SH-SY5Y (cell line): ENCODE measurements at regions not wholly inside any gene's neighbourhood (a gene's known extent, or its start where the extent isn't known, plus 50 kb on each side); places are given as distances from the start of the nearest gene placed in this dataset.

Experiments
- GATA2 ChIP-seq: IDR thresholded peaks from 2 replicates; pipeline ENCODE4 v1.6.1; 2011; ENCODE audit warnings: mild to moderate bottlenecking, low read depth, low read length
- GATA3 ChIP-seq: IDR thresholded peaks from 2 replicates; pipeline ENCODE4 v1.6.1; 2011; ENCODE audit warnings: low read depth, mild to moderate bottlenecking, low read length, moderate library complexity

DNA sequence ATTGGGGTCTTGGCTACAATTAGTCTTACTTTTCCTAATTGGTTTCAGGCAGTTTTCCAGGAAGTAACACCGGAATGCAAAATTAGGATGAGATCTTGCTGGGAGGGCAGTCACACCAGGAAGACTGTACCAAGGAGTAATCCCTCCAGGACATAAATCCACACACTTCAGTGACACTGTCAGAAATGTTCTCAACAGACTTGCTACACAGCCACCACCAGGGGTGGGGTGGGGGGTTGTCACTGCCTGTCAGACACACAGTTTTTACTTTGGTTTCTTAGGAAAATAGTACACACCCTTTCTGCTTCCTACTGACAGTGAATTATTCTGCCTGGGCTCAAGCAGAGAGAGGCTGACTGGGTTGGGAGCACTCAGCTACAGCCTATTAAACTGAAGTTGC is 102.9 kb upstream of the CCDC196 start:
- TF ChIP-seq GATA3: no peak
- TF ChIP-seq GATA2: no peak

DNA sequence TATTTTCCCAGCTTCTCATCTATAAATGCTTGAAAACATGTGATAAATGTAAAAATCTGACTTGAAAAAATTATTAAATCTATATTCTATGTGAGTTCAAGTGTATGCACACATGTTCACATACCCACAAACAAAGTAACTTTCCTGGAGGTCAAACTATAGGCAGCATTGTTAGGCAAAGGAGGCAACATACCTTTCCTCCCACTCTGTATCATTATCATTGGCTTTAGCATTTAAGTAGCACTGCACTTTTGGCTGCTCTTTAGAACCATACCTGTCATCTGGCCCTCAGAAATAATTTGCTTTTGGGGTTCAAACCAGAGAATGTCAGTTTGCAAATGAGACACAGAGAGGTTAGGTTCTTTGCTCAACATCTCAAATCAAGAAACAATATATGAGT is 102.4 kb upstream of the CCDC196 start:
- TF ChIP-seq GATA3 (no peak), GATA2 (no peak)

DNA sequence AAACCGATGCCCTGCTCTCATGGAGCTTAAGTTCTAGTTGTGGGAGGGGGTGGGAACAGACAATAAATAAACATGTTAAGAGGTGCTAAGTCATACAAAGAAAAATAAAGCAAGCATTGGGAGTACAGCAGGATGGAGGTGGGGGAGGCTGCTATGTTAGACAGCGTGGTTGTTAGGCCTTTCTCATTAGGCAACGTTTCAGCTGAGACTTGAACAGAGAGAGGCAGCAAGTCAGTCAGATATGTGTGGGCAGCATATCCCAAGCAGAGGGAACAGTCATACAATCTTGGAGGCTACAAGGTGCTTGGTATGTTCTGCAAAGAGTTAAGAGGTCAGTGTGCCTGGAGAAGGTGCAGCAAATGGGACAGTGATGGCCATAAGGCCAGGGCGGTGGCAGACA is 97.7 kb upstream of the CCDC196 start:
- TF ChIP-seq GATA3 (no peak), GATA2 (no peak)

DNA sequence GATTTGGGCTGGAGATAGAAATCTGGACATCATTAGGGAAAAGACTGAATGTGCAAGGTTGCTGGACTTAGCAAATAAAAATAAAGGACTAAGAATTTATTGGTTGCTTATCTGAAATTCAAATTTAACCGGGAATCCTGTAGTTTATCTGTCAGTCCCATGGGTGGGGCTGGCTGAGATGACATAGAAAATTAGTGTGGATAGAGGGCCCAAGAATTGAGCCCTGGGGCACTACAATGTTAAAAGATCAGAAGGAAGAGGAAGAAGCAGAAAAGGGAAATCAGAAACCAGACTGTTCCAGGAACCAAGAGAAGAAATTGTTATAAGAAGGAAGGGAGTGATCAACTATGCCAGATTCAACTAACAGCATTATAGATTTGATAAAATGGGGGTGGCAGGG is 96.7 kb upstream of the CCDC196 start:
- TF ChIP-seq GATA3 (no peak), GATA2 (no peak)

DNA sequence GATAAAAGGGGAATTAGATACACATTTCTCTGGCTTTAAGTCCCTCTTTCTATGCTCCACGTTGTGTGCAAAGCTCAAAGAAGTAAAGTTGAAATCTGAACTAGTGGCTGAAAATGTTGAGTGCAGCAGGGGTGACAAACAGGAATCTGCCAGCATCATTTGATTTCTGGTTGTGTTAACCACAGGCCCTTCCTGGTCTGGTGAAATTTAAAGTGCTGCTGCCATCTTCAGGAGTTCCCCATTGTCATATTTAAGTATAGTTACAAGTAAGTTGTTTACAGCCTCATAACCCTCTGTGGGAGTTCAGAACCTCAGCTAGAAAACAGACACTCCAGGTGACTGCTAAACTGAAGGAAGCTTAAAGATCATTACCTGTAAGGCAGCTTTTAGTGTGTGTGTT is 90.9 kb upstream of the CCDC196 start:
- no peak for TF ChIP-seq GATA3
- TF ChIP-seq GATA2: no peak

DNA sequence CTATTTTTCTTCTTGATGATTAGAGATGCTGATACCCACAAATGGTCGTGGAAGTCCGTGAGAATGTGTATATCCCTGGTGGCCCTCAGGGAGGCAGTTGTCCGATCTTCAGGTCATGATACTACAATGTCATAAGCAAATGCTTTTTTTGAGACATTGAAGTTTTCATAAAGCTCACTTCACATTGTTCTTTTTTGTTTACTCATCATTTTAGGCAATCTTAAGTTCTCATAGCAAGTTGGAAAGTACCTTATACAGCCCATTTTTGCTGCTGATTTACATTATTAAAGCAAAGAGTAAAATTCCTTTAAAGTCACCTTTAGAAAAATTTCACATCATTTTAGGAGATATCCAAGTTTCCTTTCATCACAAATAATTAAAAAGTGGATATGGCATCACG is 90.0 kb upstream of the CCDC196 start:
- TF ChIP-seq GATA3 (no peak), GATA2 (no peak)

DNA sequence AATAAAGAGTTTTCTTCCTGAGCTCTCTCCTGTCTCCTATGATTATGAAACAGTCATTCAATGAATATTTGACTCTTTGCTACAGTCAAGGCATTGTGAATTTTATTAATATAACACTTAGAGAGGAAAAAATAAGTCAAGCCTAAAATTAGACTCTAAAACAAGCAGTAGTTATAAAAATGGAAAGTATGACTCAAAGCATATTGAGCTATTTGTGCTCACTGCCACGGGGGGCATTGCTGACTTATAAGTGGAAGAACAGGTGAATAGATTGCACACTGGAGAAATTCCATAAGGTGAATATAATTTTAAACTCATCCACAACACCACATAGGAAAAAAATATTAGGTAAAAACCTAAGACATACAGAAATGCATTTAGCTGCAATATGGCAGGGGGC is 87.7 kb upstream of the CCDC196 start:
- no peak for TF ChIP-seq GATA3

DNA sequence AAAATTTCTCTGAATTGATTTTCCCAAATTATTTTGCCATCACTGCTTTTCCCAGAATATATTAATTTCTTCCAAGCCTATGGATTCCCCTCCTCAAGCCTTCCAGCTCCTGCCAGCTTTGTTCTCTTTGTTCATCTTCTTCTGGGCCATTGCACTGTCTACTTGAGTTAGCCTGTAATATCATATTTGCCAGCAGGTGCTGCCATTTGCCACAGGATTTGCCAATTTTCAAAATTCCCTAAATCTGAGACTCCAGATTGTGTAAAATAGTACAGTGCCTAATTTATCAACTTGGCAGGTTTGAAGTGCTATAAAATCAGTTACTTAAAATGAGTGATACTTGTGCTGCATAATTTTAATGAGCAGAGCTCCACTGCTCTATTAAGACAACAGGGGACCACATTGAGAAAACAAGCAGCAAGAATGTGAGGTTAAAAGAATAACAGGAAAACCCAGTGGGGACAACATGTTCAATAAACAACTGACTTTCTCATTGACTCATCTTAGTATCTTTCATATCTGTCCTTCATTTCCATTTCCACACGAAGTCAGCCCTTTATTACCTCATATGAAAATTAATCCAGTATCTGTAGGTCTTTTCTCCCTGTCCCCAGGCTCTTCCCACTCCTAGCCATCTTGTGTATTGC is 84.6 kb upstream of the CCDC196 start:
- TF ChIP-seq GATA2 (no peak), GATA3 (no peak)

DNA sequence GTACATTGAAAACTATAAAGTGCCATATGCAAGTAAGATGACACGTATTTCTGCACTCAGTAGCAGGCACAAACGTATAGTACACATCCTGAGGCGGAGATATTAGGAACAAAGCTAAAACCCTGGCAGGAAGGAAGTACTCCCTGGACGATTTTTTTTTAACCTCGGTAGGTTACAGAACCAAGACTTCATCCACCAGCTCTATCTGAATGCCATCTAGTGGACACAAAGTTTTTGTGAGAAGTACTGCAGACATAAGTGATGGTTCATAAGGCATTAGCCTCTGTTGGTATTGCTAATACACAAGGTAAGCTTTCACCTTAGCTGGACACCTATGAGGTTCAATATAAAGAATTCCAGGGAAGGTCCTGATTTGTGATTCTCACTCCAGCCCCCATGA is 83.0 kb upstream of the CCDC196 start:
- TF ChIP-seq GATA3: no peak
- TF ChIP-seq GATA2: no peak

DNA sequence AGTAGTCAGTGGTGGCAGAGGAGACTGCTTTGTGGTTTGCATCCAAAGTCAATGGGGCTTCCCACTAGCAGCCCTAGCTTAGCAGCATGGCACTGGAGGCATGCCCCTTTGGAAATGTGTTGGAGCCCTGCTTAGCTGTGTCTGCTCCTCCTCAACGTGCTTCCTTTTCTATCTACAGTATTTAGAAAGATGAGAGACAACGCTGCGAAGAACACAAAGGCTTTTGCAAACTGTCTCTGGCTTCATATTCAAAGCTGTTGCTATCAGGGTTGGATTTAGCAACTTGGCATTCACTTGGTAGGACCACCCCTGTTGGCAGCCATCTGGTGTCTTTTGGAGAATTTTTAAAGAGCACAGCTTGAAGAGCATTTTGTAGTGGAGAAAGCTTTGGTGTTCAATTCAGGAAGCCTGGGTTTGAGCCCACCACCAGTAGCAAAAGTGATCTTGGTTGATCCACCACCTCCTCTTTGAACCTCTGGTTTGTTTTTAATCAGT is 82.1 kb upstream of the CCDC196 start:
- no peak for TF ChIP-seq GATA2
- no peak for TF ChIP-seq GATA3

DNA sequence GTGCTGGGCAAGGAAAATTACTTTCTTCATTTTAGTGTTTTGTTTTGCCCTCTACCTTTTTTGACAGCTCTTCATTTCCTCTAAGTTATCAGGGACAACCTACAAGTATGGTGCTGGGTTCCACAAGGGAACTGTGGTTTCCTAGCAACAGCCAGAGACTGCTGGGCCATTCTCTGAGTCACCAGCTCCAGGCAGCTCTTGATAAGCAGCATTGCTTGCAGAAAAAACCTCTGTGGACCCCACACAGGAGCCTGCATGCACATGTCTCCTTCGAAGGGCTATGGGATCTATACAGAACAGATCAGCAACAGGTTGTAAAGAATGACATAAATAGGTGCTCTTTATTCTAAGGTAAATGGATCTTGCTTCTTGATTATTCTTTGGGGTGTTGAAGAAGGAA is 81.0 kb upstream of the CCDC196 start:
- TF ChIP-seq GATA2: no peak
- TF ChIP-seq GATA3: no peak

DNA sequence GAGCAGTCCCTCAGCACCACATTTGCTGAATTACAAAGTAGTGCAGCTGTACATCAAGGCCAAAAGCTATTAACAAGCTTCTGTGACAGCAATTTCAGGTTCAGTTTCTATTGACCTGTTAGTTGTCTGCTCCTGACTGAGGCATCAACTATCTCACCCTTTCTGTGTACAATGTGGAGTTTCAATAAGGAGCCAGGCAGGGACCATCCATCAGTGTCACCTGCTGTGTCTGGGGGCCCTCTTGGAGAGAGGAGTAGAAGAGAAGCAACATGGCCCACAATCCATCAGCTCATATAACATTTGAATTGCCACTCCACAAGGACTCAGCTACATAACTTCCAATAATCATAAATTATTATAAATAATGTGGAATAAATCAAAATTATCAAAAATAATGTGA is 72.3 kb upstream of the CCDC196 start:
- TF ChIP-seq GATA3 (no peak), GATA2 (no peak)

DNA sequence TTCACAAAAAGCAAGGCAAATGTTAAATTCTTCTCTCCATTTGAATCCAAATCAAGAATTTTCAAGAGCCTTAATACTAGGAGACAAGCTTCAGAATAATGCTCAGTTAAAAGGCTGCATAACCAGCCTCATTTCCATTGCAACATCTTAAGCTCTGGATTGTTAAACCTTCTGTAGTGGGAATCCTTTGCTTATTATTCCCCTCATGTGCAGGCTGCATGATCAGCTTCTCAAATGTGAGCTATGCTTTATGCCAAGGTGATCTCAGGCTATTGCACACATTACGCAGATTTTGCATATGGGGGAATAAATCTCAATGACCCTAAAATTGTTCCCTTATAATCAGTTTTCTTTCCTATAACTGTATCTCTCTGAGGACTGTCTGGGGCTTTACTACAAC is 71.7 kb upstream of the CCDC196 start:
- TF ChIP-seq GATA2 (no peak), GATA3 (no peak)

DNA sequence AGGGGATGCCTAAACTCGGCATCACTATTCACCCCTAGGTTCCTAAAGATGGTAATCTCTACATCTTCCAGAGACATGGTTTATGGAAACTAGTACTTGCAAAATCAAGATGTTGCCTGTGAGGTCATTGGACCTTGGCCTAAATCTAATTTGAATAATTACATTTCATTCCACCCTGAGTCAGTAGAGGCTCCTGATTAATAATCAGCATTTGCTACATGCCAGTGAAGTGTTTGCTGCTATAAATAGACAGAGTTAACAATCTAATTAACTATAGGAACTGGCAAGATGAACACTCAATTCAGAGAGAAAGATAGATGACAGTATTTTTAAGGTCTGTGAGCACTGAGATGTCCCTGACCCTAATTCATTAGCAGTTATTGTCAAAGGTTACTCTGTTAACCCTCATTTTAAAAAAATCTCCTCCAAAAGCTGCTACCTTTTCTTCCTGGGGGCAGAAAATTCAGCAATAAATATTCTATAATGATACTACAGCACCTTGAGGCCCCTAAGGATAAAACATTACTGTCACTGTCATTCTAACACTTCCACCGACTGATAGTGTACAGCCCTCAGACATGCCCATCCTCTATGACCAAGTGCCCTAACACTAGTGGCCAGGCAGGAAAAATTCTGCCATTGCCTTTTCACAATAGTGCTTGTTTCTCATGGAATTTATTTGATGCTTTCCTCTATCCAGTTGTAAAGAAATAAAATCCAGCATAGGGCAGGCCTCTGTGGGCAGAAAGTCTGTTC is 65.7 kb upstream of the CCDC196 start:
- no peak for TF ChIP-seq GATA2
- TF ChIP-seq GATA3: no peak

DNA sequence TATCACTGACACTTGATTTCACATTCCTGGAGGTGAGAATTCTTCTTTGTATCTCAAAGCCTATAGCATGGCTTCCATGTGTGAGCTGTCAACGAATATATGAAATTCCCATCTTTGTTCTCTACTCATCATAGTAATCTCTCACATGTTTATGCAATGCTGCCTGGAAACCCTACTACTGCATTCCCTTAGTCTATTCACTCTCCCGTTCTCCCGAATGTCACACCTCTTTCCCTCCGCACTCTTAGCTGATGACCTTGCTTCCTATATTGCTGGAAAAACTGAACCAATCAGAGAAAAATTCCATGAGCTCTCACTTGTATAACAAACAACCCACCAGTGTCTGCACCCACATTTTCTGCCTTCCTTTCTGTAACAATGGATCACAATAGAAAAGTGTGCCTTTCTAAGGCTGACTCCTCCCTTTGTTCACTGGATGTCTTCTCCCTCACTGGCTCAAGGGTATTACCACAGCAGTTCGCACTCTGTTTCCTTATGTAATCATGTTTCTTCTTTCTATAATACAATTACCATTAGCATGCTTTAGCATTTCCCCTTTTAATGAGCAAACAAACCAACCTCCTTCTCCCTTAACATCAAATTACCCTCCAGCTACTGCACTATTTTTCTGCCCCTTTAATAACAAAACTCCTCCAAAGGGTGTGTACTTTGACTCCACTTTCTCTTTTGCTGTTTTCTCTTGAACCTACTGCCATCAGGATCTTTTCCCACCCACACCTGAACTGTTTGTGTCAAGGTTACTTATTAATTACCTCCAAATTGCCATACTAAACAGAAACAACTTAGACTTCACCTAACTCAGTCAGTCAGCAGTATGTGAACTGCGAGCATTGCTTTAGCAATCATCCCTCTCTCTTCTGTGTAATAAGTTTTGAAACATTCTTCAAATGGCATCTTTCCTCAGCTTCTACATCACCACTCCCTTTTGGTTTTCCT is 63.9 kb upstream of the CCDC196 start:
- no peak for TF ChIP-seq GATA3
- TF ChIP-seq GATA2: no peak
